GM12873 (cell line): ENCODE measurements at regions not wholly inside any gene's neighbourhood (a gene's known extent, or its start where the extent isn't known, plus 50 kb on each side); places are given as distances from the start of the nearest gene placed in this dataset.

Source experiments
- CTCF ChIP-seq: IDR thresholded peaks from 2 replicates; pipeline ENCODE4 v1.5.1; 2012; ENCODE audit warnings: low read depth, mild to moderate bottlenecking, moderate library complexity, low read length, control low read depth; ENCODE audit not compliant: insufficient read depth; ENCODE audit errors: missing control alignments

- TF ChIP-seq CTCF = no peak
These were observed 807.3 kb upstream of the TMEM132C start for GRCh38 chr12:127459687-127460086.

- TF ChIP-seq CTCF = no peak
These were observed 803.7 kb upstream of the TMEM132C start for GRCh38 chr12:127463237-127463636.

- no peak for TF ChIP-seq CTCF
These were observed 797.6 kb upstream of the TMEM132C start for GRCh38 chr12:127469331-127469730.

GRCh38 chr12:127473766-127474165 is 793.2 kb upstream of the TMEM132C start:
- TF ChIP-seq CTCF = no peak

- TF ChIP-seq CTCF = no peak
These were observed 787.7 kb upstream of the TMEM132C start for GRCh38 chr12:127479256-127479655.

GRCh38 chr12:127480775-127481314 is 786.1 kb upstream of the TMEM132C start:
- no peak for TF ChIP-seq CTCF

GRCh38 chr12:127482950-127483349 is 784.0 kb upstream of the TMEM132C start:
- no peak for TF ChIP-seq CTCF
